ENCODE measurements at regions not wholly inside any gene's neighbourhood (a gene's known extent, or its start where the extent isn't known, plus 50 kb on each side); places are given as distances from the start of the nearest gene placed in this dataset.

DNA sequence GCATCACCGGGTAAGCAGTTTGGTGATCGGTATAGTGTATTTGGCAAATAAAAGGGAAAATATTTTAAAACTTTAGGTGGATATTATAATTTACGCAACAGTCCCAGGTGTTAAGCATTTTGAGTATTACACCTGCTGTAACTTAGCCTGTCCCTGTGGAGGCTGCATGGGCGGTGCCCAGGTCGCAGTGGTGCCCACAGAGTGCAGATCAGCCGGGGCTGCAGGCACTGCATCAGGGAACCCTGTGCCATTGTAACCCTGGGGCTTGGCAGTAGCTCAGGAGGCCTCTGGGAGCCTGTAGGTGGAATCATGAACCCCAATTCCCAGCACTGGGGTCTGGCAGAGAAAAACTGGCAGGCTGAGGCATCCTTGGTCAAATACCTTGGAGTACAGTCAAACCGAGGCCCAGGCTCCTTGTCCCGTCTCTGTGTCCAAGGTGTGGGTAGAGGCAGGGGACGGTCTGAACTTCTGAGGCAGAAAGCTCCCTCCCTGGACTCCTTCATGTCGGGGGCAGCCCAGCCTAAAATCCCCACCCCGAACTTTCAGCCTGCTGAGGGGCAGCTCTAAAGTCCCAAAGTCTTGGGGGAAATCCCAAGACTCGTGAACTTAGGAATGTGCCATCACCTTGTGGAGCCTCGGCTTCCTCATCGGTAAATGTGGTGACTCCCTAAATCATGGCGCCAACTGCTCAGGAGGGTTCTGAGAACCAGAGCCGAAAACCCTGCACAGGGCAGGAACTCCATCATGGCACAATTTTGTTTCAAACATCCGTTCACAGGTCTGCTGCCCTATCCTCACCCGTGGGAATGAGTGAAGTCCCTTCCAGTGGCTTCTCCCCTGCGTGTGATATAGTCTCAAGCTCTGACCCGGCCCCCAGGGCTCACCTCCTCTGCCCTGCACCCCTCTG is 85.7 kb downstream of the INHBB start:
- Mint-ChIP-seq H3K27me3 (ENCODE audit: low read depth) (peaks cover 40% of the 10 kb centered on the region), H3K9me3 (ENCODE audit: low read depth) (no peaks in the 10 kb centered on the region), H3K27ac (ENCODE audit: unreplicated experiment) (no peak overlapping the region), H3K4me3 (ENCODE audit: unreplicated experiment) (no peak overlapping the region), H3K4me1 (ENCODE audit: low read depth) (no peaks in the 10 kb centered on the region), H3K36me3 (ENCODE audit: low read depth) (no peaks in the 10 kb centered on the region)
- DNase-seq (ENCODE audit: low spot score) = no peak
- TF ChIP-seq CTCF (IDR thresholded peaks at IDR 0.05) = no peak

DNA sequence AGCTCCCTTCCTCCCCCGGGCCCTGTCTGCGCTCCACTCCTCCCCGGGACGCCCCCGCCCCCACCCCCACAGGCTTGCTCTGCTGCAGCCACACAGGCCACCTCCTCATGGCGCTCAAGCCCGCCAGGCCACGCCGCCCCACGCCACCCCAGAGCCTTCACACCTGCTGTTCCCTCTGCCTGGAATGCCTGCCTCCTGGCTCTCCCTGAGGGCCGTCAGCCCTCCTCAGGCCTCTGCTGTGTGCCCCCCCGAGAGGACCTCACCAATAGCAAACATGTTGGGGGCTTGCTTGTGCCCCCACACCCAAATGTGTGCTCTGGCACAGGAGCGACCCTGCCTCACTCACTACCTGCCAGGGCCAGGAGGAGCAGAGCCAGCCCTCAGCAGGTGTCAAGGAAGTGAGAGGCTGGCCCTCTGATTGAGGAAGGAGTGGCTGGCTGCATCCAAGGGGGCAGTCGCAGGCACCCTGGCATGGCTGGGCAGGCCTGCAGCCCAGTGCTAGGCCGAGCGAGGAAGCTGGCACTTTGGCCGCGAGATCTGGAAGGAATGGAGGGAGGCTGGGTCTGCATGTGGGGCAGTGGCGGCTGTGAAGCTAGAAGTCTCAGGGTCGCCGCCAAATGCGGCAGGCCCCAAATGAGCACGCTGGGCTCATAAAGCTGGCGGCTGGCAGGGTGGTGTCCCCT is 86.5 kb downstream of the INHBB start:
- H3K4me3 Mint-ChIP-seq (ENCODE audit: unreplicated experiment) = no peak overlapping the region
- no peaks in the 10 kb centered on the region for H3K4me1 Mint-ChIP-seq (ENCODE audit: low read depth)
- peaks cover 36% of the 10 kb centered on the region for H3K27me3 Mint-ChIP-seq (ENCODE audit: low read depth)
- H3K27ac Mint-ChIP-seq (ENCODE audit: unreplicated experiment) = no peak overlapping the region
- H3K9me3 Mint-ChIP-seq (ENCODE audit: low read depth) = no peaks in the 10 kb centered on the region
- TF ChIP-seq CTCF (IDR thresholded peaks at IDR 0.05) = no peak
- no peaks in the 10 kb centered on the region for H3K36me3 Mint-ChIP-seq (ENCODE audit: low read depth)
- DNase-seq (ENCODE audit: low spot score) = peak; percentile 72

DNA sequence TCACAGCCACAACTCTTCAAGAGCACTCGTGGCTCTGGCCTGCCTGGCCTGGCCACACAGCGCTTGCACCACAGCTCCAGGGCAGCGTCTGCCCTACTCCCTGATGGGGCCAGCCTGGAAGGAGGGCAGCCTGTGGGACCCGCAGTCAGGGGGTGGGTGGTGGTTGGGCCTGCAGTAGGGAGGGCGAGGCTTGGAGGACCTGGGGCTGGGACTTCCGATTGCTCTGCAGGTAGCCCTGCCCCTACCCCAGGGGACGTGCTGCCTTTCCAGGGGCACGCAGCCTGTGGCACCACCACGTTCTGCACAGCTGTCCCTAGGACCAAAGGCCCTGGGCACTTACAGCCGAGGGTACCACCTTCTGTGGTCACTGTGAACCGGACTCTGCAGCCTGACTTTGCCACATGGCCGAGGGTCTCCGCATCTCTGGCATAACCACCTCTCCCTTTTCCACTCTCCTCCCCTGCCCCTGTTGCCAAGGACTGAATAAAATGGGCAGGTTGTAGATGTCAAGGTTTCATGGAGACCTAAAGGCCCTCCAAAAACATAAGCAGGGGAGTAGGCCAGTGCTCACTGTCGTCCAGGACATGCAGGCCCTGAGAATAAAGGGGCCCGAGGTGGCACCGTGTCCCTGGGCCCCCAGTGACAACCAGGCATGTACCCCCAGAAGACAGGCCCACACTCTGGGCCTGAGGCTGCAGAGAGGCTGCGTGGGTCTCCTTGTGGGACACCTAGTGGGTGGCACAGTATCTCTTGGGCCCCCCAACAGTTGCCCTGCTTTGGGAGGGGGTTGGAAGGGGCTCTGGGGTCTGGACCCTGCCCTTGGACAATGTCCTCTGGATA is 87.3 kb downstream of the INHBB start:
- Mint-ChIP-seq H3K27me3 (ENCODE audit: low read depth) (peaks cover 31% of the 10 kb centered on the region), H3K4me1 (ENCODE audit: low read depth) (no peaks in the 10 kb centered on the region), H3K9me3 (ENCODE audit: low read depth) (no peaks in the 10 kb centered on the region), H3K36me3 (ENCODE audit: low read depth) (no peaks in the 10 kb centered on the region), H3K27ac (ENCODE audit: unreplicated experiment) (no peak overlapping the region), H3K4me3 (ENCODE audit: unreplicated experiment) (no peak overlapping the region)
- DNase-seq (ENCODE audit: low spot score) = peak; percentile 81
- no peak for TF ChIP-seq CTCF (IDR thresholded peaks at IDR 0.05)

DNA sequence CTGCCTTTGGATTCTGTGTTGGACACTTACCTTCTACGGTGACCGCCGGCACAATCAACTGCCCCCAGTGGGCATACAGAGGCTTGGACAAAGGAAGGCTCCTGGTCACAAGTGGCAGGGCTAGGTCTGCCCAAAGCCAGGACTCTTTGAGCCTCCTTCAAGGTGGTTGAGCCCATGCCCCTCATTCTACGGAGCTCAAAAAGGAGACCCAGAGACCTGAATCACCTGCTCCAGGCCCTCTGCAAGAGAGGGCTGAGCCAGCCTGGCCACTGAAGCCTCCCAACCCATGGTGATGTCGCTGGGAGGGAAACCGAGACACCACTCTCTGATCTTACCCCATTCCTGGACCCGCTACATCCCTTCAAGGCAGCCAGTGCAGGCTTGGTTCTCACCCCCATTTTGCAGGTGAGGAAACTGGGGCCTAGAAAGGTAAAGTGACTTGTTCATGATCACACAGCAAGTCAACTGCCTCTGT is 87.9 kb downstream of the INHBB start:
- TF ChIP-seq CTCF (IDR thresholded peaks at IDR 0.05) = no peak
- Mint-ChIP-seq H3K4me1 (ENCODE audit: low read depth) (no peaks in the 10 kb centered on the region), H3K4me3 (ENCODE audit: unreplicated experiment) (no peak overlapping the region), H3K36me3 (ENCODE audit: low read depth) (no peaks in the 10 kb centered on the region), H3K9me3 (ENCODE audit: low read depth) (no peaks in the 10 kb centered on the region), H3K27me3 (ENCODE audit: low read depth) (peaks cover 32% of the 10 kb centered on the region), H3K27ac (ENCODE audit: unreplicated experiment) (no peak overlapping the region)
- no peak for DNase-seq (ENCODE audit: low spot score)
